Thyroid gland (tissue), 4 donors: ENCODE measurements at regions not wholly inside any gene's neighbourhood (a gene's known extent, or its start where the extent isn't known, plus 50 kb on each side); places are given as distances from the start of the nearest gene placed in this dataset.

ENCODE experiments used
- POLR2A ChIP-seq, 2 donors: fragments of 450-650 bp; IDR thresholded peaks; one replicate each; pipeline ENCODE4 v1.6.1; 2017; ENCODE audit warnings: antibody characterized with exemption in 2 of 2, mild to moderate bottlenecking in 2 of 2, moderate library complexity in 1 of 2
- TF ChIP-seq, protein P1 (sequence below), 6 experiments: fragments of 200-600 bp in 3 of 6; fragments of 450-650 bp in 3 of 6; sonication (generic) in 3 of 6; IDR thresholded peaks; one replicate each; pipeline ENCODE4 v1.5.1; 2016 to 2019; ENCODE audit warnings: antibody characterized with exemption in 6 of 6, mild to moderate bottlenecking in 2 of 6, inconsistent platforms in 1 of 6, moderate library complexity in 1 of 6

GRCh38 chr15:91471468-91471867 lies 371.4 kb downstream of the SV2B start:
- TF ChIP-seq, protein P1, sequence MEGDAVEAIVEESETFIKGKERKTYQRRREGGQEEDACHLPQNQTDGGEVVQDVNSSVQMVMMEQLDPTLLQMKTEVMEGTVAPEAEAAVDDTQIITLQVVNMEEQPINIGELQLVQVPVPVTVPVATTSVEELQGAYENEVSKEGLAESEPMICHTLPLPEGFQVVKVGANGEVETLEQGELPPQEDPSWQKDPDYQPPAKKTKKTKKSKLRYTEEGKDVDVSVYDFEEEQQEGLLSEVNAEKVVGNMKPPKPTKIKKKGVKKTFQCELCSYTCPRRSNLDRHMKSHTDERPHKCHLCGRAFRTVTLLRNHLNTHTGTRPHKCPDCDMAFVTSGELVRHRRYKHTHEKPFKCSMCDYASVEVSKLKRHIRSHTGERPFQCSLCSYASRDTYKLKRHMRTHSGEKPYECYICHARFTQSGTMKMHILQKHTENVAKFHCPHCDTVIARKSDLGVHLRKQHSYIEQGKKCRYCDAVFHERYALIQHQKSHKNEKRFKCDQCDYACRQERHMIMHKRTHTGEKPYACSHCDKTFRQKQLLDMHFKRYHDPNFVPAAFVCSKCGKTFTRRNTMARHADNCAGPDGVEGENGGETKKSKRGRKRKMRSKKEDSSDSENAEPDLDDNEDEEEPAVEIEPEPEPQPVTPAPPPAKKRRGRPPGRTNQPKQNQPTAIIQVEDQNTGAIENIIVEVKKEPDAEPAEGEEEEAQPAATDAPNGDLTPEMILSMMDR (IDR thresholded peaks at IDR 0.05): no peak
- TF ChIP-seq POLR2A (IDR thresholded peaks at IDR 0.05): no peak
